HG02938 (cell line): ENCODE measurements at regions not wholly inside any gene's neighbourhood (a gene's known extent, or its start where the extent isn't known, plus 50 kb on each side); places are given as distances from the start of the nearest gene placed in this dataset.

Experiments
- ATAC-seq: cut with Tn5 transposase; IDR thresholded peaks from one replicate; pipeline ENCODE4 v1.9.1; 2021; ENCODE audit warnings: mild to moderate bottlenecking, moderate library complexity; ENCODE audit not compliant: unreplicated experiment

- no peak for ATAC-seq
Measured at GRCh38 chr2:150983314-150983897, 278.3 kb downstream of the RBM43 start.

DNA sequence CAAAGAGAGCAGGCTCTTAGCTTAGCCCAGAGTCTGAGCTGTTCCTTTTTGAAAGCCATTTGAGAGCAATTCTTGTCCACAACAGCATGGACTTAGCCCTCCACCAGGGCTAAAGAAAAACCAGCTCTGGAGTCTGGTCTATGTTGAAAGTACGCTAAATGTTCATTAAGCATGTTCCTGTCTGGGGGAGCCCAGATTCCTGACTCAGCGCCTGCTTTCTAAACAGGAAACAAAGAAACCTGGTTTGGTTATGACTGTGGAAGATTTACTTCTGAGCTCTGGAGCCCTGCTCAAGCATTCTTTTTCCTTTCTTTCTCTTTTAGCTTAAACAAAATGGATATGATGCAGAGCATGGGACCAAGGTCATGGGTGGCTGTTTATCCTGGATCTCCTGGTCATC is 279.8 kb downstream of the RBM43 start:
- no peak for ATAC-seq

DNA sequence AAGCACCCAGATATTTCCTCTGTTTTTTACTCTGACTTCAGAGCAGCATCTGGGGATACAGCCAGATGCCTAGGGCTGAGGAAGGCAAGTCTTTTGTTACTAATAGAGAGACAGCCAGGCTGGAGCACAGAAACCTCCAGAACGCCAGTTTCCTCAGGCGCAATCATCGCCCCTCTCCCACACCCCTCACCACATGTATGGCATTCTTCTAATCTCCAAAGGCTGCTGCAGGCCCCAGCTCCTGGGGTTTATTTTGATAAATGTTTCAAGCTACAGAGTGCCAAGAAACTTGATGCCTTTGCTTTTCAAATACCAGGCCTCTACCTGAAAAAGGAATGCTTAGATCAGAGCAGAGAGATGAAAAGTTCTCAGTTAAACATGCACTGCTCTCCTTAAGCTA is 283.6 kb downstream of the RBM43 start:
- ATAC-seq, result no peak

DNA sequence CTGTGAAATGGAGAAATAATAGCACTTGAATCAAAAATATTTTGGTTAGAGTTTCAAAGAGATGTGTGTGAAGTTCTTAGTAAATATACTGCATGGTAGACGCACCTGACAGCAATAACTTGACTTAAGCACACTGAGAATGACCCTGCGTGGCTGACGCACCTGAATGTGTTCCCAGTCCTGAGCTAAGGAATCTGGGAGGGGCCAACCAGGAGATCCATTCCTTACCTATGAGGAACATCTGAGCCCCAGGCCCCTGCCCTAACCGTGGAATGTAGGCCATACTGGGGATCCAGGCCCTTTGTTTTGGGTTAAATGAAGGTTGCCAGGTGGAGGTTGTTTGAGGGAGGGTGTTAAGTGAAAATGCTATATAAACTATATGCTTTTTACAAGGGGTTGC is 284.4 kb downstream of the RBM43 start:
- ATAC-seq, result no peak

DNA sequence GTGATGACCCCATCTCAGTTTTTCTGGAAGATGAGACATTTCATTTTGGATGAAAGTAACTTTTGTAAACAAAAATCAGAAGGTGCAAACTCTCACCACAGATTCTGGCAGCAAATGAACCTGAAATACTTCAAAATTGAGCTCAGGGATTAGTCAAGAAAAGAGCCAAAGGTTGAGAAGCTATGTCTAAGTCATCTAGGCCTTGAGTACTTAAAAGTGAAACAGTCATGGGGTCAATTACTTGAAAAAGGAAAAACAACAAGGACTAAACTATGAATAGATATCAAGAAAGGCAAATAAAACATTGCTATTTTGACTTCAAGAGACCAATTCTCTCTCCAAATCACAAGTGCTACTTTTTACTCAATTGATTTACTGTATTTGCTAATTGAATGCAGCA is 285.1 kb downstream of the RBM43 start:
- ATAC-seq, result no peak

DNA sequence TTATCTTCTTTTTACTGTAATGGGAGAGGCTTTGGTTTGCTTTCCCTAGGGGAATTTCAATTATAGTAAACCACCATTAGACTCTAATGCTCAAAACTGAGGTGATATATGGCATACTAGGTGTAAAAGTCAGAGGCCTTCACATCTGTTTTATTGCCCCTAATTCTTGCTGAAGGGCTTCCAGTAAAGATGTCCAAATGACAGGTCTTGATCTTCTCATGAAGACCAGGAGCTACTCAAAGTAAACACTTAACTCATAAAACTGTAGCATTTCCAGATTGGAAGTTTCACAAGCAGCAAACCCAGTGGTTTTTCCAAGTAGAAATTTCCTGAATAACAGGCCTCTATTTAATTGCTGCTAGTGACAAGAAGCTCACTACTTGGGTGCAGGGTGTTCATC is 286.8 kb downstream of the RBM43 start:
- ATAC-seq, result no peak

GRCh38 chr2:150974234-150974633 is 287.4 kb downstream of the RBM43 start:
- no peak for ATAC-seq

DNA sequence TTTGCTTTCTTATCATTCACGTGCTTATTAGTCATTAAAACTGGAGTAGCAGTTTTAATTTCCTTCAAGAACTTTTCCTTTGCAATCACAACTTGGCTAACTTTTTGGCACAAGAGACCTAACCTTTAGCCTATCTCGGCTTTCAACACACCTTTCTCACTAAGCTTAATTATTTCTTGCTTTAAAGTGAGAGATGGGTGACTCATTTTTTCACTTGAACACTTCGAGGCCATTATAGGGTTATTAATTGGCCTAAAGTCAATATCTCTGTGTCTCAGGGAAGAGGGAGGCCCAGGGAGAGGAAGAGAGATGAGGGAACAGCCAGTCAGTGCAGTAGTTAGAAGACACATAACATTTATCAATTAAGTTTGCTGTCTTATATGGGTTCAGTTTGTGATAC is 289.8 kb downstream of the RBM43 start:
- ATAC-seq, result no peak

DNA sequence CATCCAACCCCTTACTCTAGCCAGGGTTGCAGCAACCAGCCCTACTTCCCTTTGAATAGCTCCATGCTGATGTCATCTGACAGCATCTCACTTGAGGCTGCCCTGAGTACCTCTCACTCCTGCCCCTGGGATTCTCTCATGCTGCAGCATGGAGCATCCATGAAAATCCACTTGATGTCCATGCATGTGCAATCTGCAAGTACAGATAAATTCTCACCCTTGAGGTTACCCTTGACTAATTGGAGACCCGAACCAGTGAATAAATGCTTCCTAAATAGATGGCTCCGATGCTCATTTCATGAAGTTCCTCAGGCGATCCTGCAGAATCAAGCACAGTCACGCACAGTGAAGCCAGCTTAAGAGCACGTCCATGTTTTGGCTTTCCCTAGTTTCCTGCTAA is 298.3 kb downstream of the RBM43 start:
- no peak for ATAC-seq

GRCh38 chr2:150955231-150955630 is 306.4 kb downstream of the RBM43 start:
- ATAC-seq, result no peak

DNA sequence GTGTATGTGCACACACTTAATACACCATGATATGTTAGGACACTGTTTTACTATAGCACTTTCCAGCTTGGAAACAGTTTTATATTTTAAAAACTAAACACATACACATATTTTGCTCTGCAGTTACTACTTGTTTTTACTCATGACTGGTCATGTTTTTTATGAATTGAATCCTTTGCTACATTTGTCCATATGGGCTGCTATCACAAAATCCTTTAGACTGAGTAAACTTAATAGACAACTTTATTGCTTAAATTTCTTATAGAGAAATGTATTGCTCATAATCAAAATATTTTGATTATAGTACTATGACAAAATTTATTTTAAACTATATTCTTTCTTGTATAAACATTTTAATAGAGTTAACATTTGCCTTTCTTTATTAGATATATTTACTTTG is 314.8 kb downstream of the RBM43 start:
- no peak for ATAC-seq

GRCh38 chr2:150944315-150944714 is 317.3 kb downstream of the RBM43 start:
- ATAC-seq, result peak; percentile 84

DNA sequence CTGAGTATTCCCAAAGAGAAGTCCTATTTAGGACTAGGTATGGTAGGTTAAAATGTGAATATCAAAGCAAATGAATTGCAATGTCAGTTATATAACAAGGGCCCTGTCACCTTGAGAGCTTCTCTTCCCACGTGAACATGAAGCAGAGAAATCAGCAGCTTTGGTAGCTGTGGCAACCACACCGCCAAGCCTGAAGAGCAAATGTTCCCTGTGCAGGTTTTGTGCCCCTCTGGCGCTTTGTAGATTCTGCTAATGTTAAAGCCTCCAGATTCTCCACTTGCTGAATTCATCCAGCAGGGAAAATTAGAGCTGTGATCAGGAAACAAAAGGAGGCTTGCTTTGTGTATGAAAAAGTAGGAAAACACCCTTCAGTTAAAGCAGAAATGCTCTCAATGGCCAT is 322.6 kb downstream of the RBM43 start:
- ATAC-seq, result no peak

GRCh38 chr2:150938527-150938926 is 323.1 kb downstream of the RBM43 start:
- ATAC-seq, result no peak

DNA sequence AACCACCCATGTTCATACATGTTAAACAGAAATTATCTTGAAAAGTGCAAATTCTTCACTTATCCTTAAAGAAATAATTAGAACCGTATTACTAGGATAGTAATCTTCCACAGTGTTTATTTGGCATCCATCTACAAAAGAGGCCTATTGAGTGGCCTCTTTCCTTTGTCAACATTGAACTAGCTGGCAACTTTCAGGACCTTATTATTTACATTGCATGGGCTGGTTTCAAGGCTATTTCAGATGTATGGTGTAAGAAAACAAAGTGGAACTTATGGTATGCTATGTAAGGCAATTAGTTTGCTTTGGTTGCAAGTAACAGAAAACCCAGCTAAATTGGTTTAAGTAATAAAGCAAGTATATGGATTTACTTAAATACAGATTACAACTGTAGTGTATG is 324.6 kb downstream of the RBM43 start:
- ATAC-seq, result no peak

DNA sequence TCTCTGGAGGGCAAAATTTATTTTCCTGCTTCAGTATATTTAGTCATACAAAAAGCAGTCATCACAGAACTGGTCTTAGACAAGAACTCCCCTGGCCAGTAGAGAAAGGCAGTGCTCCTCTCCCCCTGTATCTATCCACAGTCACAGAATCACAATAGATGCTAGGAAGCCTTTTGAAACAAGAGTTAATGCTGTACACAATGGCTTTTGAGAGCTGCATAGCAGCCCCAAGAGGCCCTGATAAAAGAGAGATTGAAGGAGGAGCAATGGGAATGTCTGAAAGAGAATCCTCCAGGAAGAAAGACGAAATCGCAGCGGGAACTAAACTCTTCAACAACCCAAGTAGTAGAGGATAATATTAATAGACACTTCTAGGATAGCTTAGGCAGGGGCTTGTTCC is 330.2 kb downstream of the RBM43 start:
- no peak for ATAC-seq

DNA sequence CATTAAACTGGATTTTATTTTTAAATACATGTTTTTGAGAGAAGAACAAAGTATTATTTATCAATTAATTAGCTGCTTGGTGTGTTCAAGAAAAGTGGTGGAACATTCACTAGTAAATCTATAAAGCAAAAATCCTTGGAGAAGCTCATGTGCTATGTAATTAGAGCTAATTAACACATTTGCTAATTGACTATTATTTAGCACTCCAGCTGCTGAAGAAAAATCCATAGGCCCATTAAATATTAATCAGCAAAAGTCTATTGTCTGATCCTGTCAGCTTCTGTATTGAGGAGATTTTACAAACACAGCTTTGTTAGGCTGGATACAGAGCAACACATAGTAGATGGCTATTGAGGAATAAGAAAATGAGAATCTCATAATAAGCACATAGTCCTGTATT is 336.1 kb downstream of the RBM43 start:
- ATAC-seq, result no peak

DNA sequence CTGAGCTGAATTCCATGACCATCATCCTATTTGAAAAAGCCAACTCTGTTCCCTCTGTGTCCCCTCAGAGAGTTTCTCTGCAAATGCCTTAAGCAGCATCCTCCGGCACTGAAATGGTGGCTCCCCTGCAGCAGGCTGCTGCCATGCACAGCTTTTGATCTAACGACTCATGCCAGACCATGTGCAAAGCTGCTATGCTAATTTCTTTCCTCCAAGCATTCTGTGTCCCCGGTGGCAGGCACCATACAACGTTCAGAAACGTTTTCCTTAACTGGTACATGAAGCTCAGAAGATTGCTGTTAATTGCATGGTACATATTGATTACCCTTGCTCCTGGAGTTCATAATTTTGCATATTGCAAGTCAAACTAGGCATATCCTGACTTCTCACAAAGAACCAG is 336.8 kb downstream of the RBM43 start:
- ATAC-seq, result no peak

DNA sequence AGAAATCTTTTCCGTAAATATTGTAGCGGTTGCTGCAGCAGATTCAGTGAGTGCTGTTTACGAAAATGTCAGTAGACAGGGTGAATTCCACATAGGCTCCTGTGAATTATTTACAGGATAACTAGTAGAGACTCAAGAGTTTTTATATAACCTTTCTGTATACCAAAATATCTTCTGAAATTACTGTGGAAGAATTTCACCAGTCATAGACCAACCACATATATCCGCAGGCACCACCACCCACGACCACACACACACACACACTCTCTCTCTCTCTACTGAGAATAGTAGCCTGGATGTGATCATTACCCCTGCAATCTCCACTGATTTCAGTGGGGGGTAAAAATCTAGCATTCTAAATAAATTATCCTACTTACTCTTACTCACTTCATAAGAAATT is 341.8 kb downstream of the RBM43 start:
- ATAC-seq, result no peak

DNA sequence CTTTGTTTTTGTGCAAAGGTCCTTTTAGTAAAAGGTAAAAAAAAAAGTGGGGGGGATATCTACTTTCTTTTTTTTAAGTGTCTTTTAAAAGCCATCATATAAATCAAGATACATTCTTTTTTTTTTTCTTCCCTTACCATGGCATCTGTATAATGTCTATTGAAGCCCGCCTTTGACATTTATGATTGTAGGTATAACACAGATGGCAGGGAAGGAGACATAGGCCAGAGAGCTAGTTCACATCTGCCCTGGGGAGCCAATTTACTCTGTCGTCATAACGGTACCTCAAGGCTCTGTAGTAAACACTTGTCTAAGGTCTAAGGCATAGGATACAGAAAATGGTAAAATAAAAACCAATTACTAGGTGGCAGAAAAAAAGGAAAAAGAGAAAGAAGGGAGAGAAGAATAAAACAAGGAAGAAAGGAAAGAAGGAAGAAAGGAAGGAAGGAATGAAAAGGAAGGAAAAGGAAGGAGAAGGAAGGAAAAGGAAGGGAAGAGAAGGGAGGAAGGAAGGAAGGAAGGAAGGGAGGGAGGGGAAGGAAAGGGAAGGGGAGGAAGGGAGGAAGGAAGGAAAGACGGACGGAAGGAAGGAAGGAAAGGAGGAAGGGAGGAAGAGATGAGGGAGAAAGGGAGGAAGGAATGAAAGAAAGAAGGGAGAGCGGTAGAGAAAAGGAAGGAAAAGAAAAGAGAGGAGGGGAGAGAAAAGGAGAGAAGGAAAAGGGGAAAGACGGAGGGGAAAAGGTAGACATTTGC is 343.5 kb downstream of the RBM43 start:
- ATAC-seq, result no peak

GRCh38 chr2:150916467-150917396 is 344.9 kb downstream of the RBM43 start:
- ATAC-seq, result no peak

- no peak for ATAC-seq
Measured at GRCh38 chr2:150911766-150912280, 349.8 kb downstream of the RBM43 start.
